Activated CD4-positive, alpha-beta T cell treated with anti-CD3 and anti-CD28 coated beads, Interleukin-2, Interleukin-6, amounts not matched to agents 100 ng/mL and 50 ng/mL, durations not matched to agents 16 hours and 8 hours (primary cell): ENCODE measurements at regions not wholly inside any gene's neighbourhood (a gene's known extent, or its start where the extent isn't known, plus 50 kb on each side); places are given as distances from the start of the nearest gene placed in this dataset.
"Not testable (repeated sequence)": the region's sequence is repeated elsewhere in the genome, so short reads cannot be mapped to it uniquely, and the experiment has no call there.

ENCODE experiments used
- DNase-seq: peaks from one replicate; pipeline ENCODE4 v3.0.0-alpha.2; 2020

GRCh38 chr6:9131616-9132015 is 696.3 kb upstream of the SLC35B3 start:
- DNase-seq: no peak

GRCh38 chr6:9131201-9131600 is 695.9 kb upstream of the SLC35B3 start:
- no peak for DNase-seq

GRCh38 chr6:9128970-9129369 is 693.6 kb upstream of the SLC35B3 start:
- no peak for DNase-seq

- DNase-seq: no peak
These were observed 691.7 kb upstream of the SLC35B3 start for GRCh38 chr6:9126878-9127560.

- not testable (repeated sequence) for DNase-seq
These were observed 690.7 kb upstream of the SLC35B3 start for GRCh38 chr6:9126034-9126433.

GRCh38 chr6:9121549-9121948 is 686.2 kb upstream of the SLC35B3 start:
- DNase-seq: no peak

- no peak for DNase-seq
These were observed 680.7 kb upstream of the SLC35B3 start for GRCh38 chr6:9116026-9116425.

GRCh38 chr6:9112544-9112943 is 677.2 kb upstream of the SLC35B3 start:
- DNase-seq: no peak

GRCh38 chr6:9103876-9104521 is 668.7 kb upstream of the SLC35B3 start:
- no peak for DNase-seq

- no peak for DNase-seq
These were observed 666.6 kb upstream of the SLC35B3 start for GRCh38 chr6:9101920-9102319.

GRCh38 chr6:9100869-9101580 is 665.7 kb upstream of the SLC35B3 start:
- DNase-seq: no peak

- DNase-seq: no peak
These were observed 660.4 kb upstream of the SLC35B3 start for GRCh38 chr6:9095729-9096128.

GRCh38 chr6:9095137-9095536 is 659.8 kb upstream of the SLC35B3 start:
- no peak for DNase-seq

GRCh38 chr6:9089724-9090123 is 654.4 kb upstream of the SLC35B3 start:
- DNase-seq: no peak

- no peak for DNase-seq
These were observed 652.1 kb upstream of the SLC35B3 start for GRCh38 chr6:9087470-9087869.

GRCh38 chr6:9086331-9086730 is 651.0 kb upstream of the SLC35B3 start:
- DNase-seq: no peak

GRCh38 chr6:9085709-9086070 is 650.3 kb upstream of the SLC35B3 start:
- DNase-seq: no peak

- DNase-seq: no peak
These were observed 649.8 kb upstream of the SLC35B3 start for GRCh38 chr6:9085054-9085708.

- DNase-seq: no peak
These were observed 647.8 kb upstream of the SLC35B3 start for GRCh38 chr6:9083108-9083507.

GRCh38 chr6:9066726-9067125 is 631.4 kb upstream of the SLC35B3 start:
- DNase-seq: no peak

- no peak for DNase-seq
These were observed 628.8 kb upstream of the SLC35B3 start for GRCh38 chr6:9064156-9064555.

GRCh38 chr6:9062596-9062995 is 627.3 kb upstream of the SLC35B3 start:
- no peak for DNase-seq

GRCh38 chr6:9057937-9058336 is 622.6 kb upstream of the SLC35B3 start:
- no peak for DNase-seq

GRCh38 chr6:9056556-9056955 is 621.2 kb upstream of the SLC35B3 start:
- DNase-seq: no peak
